HG02885 (cell line): ENCODE measurements at regions not wholly inside any gene's neighbourhood (a gene's known extent, or its start where the extent isn't known, plus 50 kb on each side); places are given as distances from the start of the nearest gene placed in this dataset.
"Not testable (repeated sequence)": the region's sequence is repeated elsewhere in the genome, so short reads cannot be mapped to it uniquely, and the experiment has no call there.

Experiments
- ATAC-seq: cut with Tn5 transposase; IDR thresholded peaks from one replicate; pipeline ENCODE4 v1.9.1; 2021; ENCODE audit warnings: mild to moderate bottlenecking; ENCODE audit not compliant: unreplicated experiment, poor library complexity

GRCh38 chr1:4062041-4062440 is 162.0 kb upstream of the C1orf174 start:
- no peak for ATAC-seq

DNA sequence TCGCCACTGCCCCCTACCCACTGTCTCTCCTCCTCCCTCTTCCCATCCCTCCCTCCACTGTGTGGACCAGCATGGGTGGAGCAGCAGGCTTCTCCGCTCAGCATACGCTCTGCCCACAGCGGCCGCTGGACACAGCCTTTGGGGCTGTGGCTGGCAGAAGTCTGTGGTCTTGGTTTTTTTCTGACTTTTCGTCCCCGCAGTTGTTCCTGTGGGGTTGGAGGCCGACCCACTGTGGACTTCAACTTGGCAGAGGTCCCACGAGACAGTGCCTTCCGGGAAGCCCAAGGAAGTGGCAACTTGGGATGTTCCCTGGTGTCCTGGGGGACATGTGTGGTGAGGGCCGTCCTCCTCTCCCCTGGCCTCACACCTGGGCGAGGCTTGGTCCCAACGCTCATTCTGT is 162.5 kb upstream of the C1orf174 start:
- no peak for ATAC-seq

DNA sequence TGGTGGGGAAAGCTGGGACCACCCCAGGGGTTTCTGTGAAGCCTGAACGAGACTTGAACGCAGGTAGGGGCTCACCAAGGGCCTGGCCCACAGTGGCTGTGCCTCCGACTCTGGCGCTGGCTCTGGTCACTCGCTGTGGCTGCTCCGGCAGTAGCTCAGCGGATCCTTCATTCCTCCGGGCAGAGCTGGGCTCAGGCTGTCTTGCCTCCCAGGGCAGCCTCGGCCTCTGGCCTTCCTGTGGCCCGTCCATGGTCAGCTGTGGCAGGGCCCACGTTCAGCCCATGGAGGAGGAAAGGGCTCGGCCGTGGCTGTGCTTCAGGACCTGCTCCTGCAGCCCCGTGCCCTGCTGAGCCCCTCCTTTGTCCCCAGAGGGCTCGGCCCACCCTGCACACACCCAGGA is 162.9 kb upstream of the C1orf174 start:
- no peak for ATAC-seq

DNA sequence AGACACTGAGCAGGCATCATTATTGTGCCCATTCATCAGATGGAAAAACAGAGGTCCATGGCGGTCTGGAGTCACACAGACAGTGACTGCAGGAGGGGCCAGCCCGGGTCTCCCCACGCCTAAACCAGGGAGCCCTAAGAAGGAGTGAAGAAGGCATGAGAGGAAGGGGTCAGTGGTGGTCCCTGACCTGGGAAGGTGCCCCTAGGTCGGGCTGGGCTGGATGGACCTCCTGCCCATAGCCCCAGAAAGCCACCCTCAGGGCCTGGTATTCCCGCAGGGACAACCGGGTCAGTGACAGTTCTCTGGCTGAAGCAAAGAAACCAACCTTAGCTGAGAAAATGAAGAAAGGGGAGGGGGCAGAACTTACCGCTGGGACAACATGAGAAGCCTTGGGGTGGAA is 163.4 kb upstream of the C1orf174 start:
- no peak for ATAC-seq

DNA sequence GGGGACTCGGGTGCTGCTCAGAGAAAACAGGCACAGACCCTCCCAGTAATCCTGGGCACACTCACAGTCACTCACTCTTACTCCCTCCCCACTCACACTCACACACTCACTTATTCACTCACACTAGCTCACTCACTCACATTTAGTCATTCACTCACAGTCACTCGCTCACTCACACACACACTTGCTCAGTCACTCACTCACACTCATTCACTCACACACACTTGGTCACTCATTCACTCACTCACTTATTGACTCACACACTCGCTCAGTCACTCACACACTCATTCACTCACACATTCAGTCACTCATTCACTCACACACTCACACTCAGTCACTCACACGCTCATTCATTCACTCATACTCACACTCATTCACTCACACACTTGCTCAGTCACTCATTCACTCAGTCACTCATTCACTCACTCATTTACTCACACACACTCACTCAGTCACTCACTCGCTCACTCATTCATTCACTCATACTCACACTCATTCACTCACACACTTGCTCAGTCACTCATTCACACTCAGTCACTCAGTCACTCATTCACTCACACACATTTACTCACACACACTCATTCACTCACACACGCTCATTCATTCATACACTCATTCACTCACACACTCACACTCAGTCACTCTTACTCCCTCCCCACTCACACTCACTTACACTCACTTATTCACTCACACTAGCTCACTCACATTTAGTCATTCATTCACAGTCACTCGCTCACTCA is 164.2 kb upstream of the C1orf174 start:
- ATAC-seq = no peak

DNA sequence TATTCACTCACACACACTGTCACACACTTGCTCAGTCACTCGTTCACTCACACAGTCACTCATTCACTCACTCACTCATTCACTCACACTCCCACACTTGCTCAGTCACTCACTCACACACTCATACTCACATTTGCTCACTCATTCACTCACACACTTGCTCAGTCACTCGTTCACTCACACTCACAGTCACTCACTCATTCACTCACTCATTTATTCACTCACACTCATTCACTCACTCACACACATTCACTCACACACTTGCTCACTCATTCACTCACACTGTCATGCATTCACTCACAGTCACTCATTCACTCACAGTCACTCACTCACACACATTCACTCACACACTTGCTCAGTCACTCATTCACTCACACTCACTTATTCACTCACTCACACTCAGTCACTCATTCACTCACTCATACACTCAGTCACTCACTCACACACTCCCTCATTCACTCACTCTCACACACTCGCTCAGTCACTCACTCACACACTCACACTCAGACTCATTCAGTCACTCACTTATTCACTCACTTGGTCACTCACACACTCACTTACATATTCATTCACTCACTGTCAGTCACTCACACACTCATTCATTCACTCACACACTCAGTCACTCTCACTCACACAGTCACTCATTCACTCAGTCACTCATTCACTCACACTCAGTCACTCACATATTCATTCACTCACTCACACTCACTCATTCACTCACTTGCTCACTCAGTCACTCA is 167.0 kb upstream of the C1orf174 start:
- ATAC-seq = no peak

GRCh38 chr1:4068076-4068475 is 168.0 kb upstream of the C1orf174 start:
- no peak for ATAC-seq

DNA sequence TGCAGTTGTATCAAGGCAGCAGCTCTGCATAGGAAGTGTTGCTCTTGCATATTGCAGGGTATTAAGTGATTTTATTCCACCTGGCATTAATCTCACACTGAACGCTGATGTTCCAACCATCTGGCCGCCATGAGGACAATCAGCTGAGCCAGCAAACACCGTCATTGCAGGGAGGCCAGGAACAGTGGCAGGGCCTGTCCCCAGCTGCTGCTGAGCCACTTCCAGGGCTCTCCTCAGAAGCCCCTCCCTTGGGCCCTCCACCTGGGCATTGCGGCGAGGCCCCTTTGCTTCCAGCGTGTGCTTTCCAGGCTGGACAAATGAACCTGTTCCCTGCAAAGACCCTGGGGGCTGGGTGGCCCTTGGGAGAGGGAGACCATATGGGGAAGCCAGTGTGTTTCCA is 171.6 kb upstream of the C1orf174 start:
- no peak for ATAC-seq

DNA sequence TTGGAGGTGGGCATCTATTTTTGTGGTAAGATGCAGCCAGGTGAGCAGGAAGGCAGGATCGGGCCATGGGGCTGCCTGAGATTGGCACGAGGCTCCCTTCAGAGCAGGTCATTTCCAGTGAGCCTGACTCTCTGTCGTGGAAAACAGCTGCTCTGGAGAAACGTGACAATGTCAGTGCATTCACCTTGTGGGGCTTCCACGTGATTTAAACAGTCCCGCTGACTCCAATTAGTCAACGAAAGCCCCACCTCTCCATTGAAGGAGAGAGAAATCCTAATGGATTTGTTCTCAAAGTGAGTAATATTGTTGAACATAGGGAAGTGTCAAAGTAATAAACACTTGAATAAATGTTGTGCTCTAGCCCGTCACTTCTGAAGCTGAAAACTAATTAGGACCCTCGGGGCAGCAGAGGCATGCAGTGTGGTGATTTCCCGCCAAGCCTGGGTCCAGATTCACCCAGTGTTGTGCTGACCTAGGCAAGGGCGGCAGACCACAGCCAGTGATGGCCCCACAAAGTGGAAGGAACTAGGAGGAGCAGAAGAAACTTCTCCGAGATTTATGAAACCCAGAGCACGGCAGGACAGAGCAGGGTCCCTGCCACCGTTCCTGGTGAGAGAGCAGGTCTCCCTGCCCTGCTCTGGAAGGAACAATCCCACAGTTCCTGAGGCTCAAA is 172.5 kb upstream of the C1orf174 start:
- ATAC-seq = no peak

DNA sequence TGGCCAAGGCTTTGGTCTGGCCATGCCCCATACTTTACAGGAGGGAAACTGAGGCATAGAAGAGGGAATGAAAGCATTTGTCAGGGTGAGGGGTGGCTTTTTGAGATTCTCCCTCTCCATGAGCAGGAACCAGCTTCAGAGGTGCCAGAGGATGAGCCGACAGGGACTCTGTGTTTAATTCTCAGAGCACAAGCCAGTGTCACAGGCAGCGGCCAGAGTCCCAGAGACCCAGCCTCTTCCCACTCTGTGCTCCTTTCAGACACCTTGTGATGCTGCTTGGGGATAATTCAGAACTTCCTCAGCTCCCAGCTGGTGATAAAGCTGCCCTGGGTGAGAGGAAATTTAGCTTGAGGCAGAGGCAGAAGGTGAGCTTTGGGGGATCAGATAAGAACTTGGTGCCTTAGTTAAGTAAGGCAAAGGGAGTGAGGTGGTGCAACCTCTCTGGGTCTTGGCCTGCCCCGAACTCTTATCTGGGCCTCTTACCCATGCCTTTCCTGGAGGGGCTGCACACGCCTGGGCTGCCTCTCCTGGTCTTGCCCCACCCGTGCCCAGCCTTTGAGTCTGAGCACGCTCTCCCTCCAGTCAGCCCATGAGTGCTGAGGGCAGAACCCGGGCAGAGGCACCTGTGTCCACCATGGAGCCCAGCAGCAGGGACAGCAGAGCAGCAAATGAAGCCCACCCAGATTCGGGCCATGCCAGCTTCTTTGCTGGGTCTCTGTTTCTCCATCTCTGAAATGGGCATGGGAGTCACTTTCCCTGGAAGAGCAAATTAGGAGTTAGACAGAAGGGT is 175.6 kb upstream of the C1orf174 start:
- ATAC-seq = no peak

DNA sequence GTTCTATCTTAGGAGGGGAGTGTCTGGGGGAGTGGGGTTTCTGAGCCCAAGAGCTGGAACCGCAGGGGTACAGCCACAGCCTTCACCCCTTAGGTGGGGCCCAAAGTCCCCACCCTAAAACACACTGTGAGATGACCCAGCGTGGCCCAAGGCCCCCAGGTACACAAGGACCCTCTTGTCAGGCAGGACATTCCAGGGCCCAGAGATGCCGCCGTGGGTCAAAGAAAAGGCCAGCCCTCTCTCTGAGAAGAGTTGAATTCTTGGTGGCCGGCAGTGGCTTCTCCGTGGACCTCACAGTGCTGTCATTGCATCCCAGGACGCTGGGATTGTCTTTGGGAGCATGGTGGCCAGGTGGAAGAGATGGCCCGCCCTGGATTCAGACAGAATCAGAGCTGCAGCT is 176.3 kb upstream of the C1orf174 start:
- no peak for ATAC-seq

DNA sequence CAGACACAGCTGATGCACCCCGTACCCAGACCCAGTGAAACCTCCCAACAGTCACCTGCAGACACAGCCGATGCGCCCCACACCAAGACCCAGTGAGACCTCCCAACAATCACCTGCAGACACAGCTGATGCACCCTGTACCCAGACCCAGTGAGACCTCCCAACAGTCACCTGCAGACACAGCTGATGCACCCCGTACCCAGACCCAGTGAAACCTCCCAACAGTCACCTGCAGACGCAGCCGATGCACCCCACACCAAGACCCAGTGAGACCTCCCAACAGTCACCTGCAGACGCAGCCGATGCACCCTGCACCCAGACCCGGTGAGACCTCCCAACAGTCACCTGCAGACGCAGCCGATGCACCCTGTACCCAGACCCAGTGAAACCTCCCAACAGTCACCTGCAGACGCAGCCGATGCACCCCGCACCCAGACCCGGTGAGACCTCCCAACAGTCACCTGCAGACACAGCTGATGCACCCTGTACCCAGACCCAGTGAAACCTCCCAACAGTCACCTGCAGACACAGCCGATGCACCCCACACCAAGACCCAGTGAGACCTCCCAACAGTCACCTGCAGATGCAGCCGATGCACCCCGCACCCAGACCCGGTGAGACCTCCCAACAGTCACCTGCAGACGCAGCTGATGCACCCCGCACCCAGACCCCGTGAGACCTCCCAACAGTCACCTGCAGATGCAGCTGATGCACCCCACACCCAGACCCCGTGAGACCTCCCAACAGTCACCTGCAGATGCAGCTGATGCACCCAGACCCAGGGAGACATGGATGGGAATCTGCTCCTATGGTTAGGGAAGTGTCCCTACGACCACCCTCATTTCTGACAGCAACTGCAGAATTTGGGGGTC is 178.3 kb upstream of the C1orf174 start:
- not testable (repeated sequence) for ATAC-seq

GRCh38 chr1:4079815-4080214 is 179.7 kb upstream of the C1orf174 start:
- no peak for ATAC-seq

DNA sequence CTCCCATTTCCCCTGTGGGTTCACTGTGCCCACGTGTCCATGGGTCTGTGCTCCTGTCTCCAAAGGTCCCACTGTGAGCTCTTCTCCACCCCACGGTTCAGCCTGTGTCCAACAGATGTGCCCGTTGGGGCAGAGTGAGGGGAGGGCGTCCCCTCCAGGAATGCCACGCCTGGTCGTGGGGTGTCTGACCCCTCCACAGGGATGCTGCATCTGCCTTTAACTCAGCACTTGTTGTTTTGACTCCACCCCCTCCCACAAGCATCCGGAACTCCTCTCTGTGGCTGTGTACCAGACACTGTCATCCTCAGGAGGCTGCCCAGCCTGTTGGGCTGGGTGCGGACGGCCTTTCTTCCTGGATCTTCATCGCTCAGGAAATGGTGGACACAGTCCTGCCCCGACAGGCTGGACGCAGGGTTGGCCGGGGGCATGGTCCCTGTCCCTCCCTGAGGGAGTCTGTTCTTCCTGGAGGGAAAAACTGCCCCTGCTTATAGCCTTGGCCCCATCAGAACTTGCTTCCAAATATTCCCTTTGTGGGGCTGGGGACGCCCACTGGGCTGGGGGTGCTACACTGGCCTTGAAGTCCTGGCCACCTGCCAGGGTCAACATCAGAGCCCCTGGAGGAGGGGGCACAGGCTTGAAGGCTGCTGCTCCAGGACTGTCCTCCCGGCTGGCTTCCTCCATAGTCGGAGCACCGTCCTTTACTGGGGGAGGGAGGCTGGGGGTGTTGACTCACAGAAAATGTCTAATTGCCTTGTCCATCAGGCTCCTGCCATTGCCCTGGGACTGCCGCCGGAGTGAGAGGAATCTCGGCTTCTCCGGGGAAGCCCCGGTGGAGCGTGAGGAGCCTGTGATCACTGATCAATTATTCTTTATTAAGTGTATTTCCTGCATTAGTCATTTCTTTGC is 182.0 kb upstream of the C1orf174 start:
- ATAC-seq = no peak

- no peak for ATAC-seq
Observed at GRCh38 chr1:4083231-4084047, 183.4 kb upstream of the C1orf174 start.

GRCh38 chr1:4084048-4084431 is 184.0 kb upstream of the C1orf174 start:
- no peak for ATAC-seq

DNA sequence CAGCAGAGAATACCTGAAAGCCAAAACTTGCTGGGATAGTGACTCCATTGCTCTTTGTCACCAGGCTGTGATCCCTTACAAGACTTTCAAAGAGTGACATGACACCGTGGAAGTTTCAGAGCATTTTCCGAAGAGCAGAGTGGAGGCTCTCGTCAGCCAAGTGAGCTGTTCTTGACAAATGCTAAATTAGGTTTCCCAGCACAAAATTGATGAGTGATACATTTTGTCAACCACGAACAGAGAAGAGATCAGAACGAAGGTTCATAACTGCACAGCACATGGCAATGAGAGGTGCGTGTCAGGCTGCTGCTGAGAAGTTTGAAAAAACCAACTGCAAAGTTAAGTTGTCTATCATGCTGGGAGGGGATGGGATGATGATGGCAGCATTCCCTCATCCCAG is 184.4 kb upstream of the C1orf174 start:
- no peak for ATAC-seq

GRCh38 chr1:4084896-4085295 is 184.8 kb upstream of the C1orf174 start:
- ATAC-seq = no peak
